A549 (cell line): ENCODE measurements at regions not wholly inside any gene's neighbourhood (a gene's known extent, or its start where the extent isn't known, plus 50 kb on each side); places are given as distances from the start of the nearest gene placed in this dataset.

Source experiments
- CBX8 ChIP-seq: fragments of 200-600 bp; sonication (generic); IDR thresholded peaks from 2 replicates; pipeline ENCODE4 v1.6.1; 2016
- CHD4 ChIP-seq: fragments of 200-600 bp; sonication (generic); IDR thresholded peaks from 2 replicates; pipeline ENCODE4 v1.6.1; 2016; ENCODE audit warnings: antibody characterized with exemption, mild to moderate bottlenecking, borderline replicate concordance
- CTCF ChIP-seq: fragments of >200 bp; sonication (Bioruptor Twin); formaldehyde crosslinking; IDR thresholded peaks from 3 replicates; pipeline ENCODE4 v1.5.1; 2016
- POLR2A ChIP-seq: IDR thresholded peaks from 2 replicates; pipeline ENCODE4 v1.6.1; 2012; ENCODE audit warnings: mild to moderate bottlenecking, low read length
- RFX5 ChIP-seq: fragments of 450-650 bp; IDR thresholded peaks from 2 replicates; pipeline ENCODE4 v1.7.1; 2014; ENCODE audit warnings: antibody characterized with exemption, mild to moderate bottlenecking, moderate library complexity
- ZFP36 ChIP-seq: fragments of 450-650 bp; IDR thresholded peaks from 2 replicates; pipeline ENCODE4 v1.6.1; 2014; ENCODE audit warnings: borderline replicate concordance; ENCODE audit not compliant: partially characterized antibody
- TF ChIP-seq, protein P1 (sequence below): IDR thresholded peaks from 2 replicates; pipeline ENCODE4 v1.6.1; 2012
- TF ChIP-seq, protein P2 (sequence below): IDR thresholded peaks from 2 replicates; pipeline ENCODE4 v1.6.1; 2012

- TF ChIP-seq POLR2A (no peak), RFX5 (no peak), CHD4 (no peak), ZFP36 (no peak), CTCF (no peak), CBX8 (no peak)
- TF ChIP-seq, protein P1, sequence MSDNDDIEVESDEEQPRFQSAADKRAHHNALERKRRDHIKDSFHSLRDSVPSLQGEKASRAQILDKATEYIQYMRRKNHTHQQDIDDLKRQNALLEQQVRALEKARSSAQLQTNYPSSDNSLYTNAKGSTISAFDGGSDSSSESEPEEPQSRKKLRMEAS, result no peak
- TF ChIP-seq, protein P2, sequence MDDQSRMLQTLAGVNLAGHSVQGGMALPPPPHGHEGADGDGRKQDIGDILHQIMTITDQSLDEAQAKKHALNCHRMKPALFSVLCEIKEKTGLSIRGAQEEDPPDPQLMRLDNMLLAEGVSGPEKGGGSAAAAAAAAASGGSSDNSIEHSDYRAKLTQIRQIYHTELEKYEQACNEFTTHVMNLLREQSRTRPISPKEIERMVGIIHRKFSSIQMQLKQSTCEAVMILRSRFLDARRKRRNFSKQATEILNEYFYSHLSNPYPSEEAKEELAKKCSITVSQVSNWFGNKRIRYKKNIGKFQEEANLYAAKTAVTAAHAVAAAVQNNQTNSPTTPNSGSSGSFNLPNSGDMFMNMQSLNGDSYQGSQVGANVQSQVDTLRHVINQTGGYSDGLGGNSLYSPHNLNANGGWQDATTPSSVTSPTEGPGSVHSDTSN, result no peak
Observed at GRCh38 chr2:15076668-15077067, 444.2 kb downstream of the LRATD1 start.
